SK-N-SH treated with all-trans-retinoic acid at 6 μM for 48 hours (cell line): ENCODE measurements at regions not wholly inside any gene's neighbourhood (a gene's known extent, or its start where the extent isn't known, plus 50 kb on each side); places are given as distances from the start of the nearest gene placed in this dataset.

Source experiments
- ATAC-seq: fragments of 200-7000 bp; cut with Tn5 transposase; 3 replicates; pipeline ENCODE4 v1.9.1; 2020; ENCODE audit warnings: mild to moderate bottlenecking, moderate library complexity
- ARNTL ChIP-seq: fragments of 450-650 bp; formaldehyde crosslinking; IDR thresholded peaks from 2 replicates; pipeline ENCODE4 v1.5.0; 2020; ENCODE audit warnings: low read depth, mild to moderate bottlenecking, moderate library complexity, borderline replicate concordance
- BACH2 ChIP-seq: fragments of 250-450 bp; sonication (Bioruptor Pico); IDR thresholded peaks from 2 replicates; pipeline ENCODE4 v1.9.0; 2021; ENCODE audit warnings: mild to moderate bottlenecking, borderline replicate concordance
- CREB5 ChIP-seq: fragments of 250-450 bp; sonication (Bioruptor Pico); IDR thresholded peaks from 2 replicates; pipeline ENCODE4 v1.5.1; 2020; ENCODE audit warnings: low read depth, mild to moderate bottlenecking, moderate library complexity
- CSDC2 ChIP-seq: fragments of 250-450 bp; sonication (Bioruptor Pico); IDR thresholded peaks from 2 replicates; pipeline ENCODE4 v1.5.0; 2020; ENCODE audit warnings: mild to moderate bottlenecking, moderate library complexity
- ESRRG ChIP-seq: fragments of 250-450 bp; sonication (Bioruptor Pico); IDR thresholded peaks from 2 replicates; pipeline ENCODE4 v1.6.1; 2021; ENCODE audit warnings: mild to moderate bottlenecking
- GLIS3 ChIP-seq: fragments of 250-450 bp; sonication (Bioruptor Pico); IDR thresholded peaks from 2 replicates; pipeline ENCODE4 v1.5.0; 2020; ENCODE audit warnings: mild to moderate bottlenecking, moderate library complexity
- ISL1 ChIP-seq: fragments of 250-450 bp; sonication (Bioruptor Pico); IDR thresholded peaks from 2 replicates; pipeline ENCODE4 v2.1.2; 2022; ENCODE audit warnings: mild to moderate bottlenecking, moderate library complexity
- OSR1 ChIP-seq: fragments of 250-450 bp; sonication (Bioruptor Pico); IDR thresholded peaks from 2 replicates; pipeline ENCODE4 v1.8.0; 2022; ENCODE audit warnings: moderate library complexity, mild to moderate bottlenecking, inconsistent platforms
- PPARA ChIP-seq: fragments of 250-450 bp; sonication (Bioruptor Pico); IDR thresholded peaks from 2 replicates; pipeline ENCODE4 v1.5.0; 2020; ENCODE audit warnings: mild to moderate bottlenecking, borderline replicate concordance
- RARB ChIP-seq: fragments of 250-450 bp; sonication (Bioruptor Pico); IDR thresholded peaks from 2 replicates; pipeline ENCODE4 v1.8.0; 2021; ENCODE audit warnings: mild to moderate bottlenecking, moderate library complexity
- SNAI2 ChIP-seq: fragments of 250-450 bp; sonication (Bioruptor Pico); IDR thresholded peaks from 2 replicates; pipeline ENCODE4 v1.5.0; 2020; ENCODE audit warnings: mild to moderate bottlenecking, moderate library complexity
- TCF4 ChIP-seq: fragments of 250-450 bp; sonication (Bioruptor Pico); IDR thresholded peaks from 2 replicates; pipeline ENCODE4 v1.8.0; 2021; ENCODE audit warnings: mild to moderate bottlenecking, moderate library complexity, borderline replicate concordance
- TOX ChIP-seq: fragments of 250-450 bp; sonication (Bioruptor Pico); IDR thresholded peaks from 2 replicates; pipeline ENCODE4 v1.8.0; 2021; ENCODE audit warnings: mild to moderate bottlenecking, moderate library complexity, borderline replicate concordance
- TSHZ2 ChIP-seq: fragments of 250-450 bp; sonication (Bioruptor Pico); IDR thresholded peaks from 2 replicates; pipeline ENCODE4 v1.5.0; 2020; ENCODE audit warnings: mild to moderate bottlenecking, moderate library complexity
- ZC3H10 ChIP-seq: fragments of 250-450 bp; sonication (Bioruptor Pico); IDR thresholded peaks from 2 replicates; pipeline ENCODE4 v1.5.1; 2021; ENCODE audit warnings: mild to moderate bottlenecking, moderate library complexity
- ZFP3 ChIP-seq: fragments of 250-450 bp; sonication (Bioruptor Pico); IDR thresholded peaks from 2 replicates; pipeline ENCODE4 v1.5.0; 2020; ENCODE audit warnings: mild to moderate bottlenecking, moderate library complexity
- ZFP30 ChIP-seq: fragments of 450-650 bp; formaldehyde crosslinking; IDR thresholded peaks from 2 replicates; pipeline ENCODE4 v1.5.0; 2022; ENCODE audit warnings: mild to moderate bottlenecking, moderate library complexity
- ZNF565 ChIP-seq: fragments of 450-650 bp; formaldehyde crosslinking; conservative IDR thresholded peaks from 2 replicates; pipeline ENCODE4 v1.5.0; 2020; ENCODE audit warnings: low read depth, mild to moderate bottlenecking, moderate library complexity
- ZNF70 ChIP-seq: fragments of 450-650 bp; formaldehyde crosslinking; IDR thresholded peaks from 2 replicates; pipeline ENCODE4 v1.5.0; 2020; ENCODE audit warnings: mild to moderate bottlenecking, moderate library complexity
- TF ChIP-seq, protein P1 (sequence below): fragments of 250-450 bp; sonication (Bioruptor Pico); IDR thresholded peaks from 2 replicates; pipeline ENCODE4 v1.8.0; 2020; ENCODE audit warnings: mild to moderate bottlenecking, moderate library complexity, borderline replicate concordance
- TF ChIP-seq, protein P2 (sequence below): fragments of 250-450 bp; sonication (Bioruptor Pico); IDR thresholded peaks from 2 replicates; pipeline ENCODE4 v1.8.0; 2021; ENCODE audit warnings: low read depth, mild to moderate bottlenecking, moderate library complexity, borderline replicate concordance

- TF ChIP-seq BACH2 (CRISPR knock-in tag) (no peak), ISL1 (CRISPR knock-in tag) (no peak), GLIS3 (CRISPR knock-in tag) (no peak), CREB5 (CRISPR knock-in tag) (no peak), SNAI2 (CRISPR knock-in tag) (no peak), CSDC2 (CRISPR knock-in tag) (no peak), ZNF70 (CRISPR knock-in tag) (no peak), ESRRG (CRISPR knock-in tag) (no peak), OSR1 (CRISPR knock-in tag) (no peak), ARNTL (CRISPR knock-in tag) (no peak), TCF4 (CRISPR knock-in tag) (no peak), ZC3H10 (CRISPR knock-in tag) (no peak), TOX (CRISPR knock-in tag) (no peak), PPARA (CRISPR knock-in tag) (no peak), ZNF565 (no peak), ZFP3 (CRISPR knock-in tag) (no peak), RARB (CRISPR knock-in tag) (no peak)
- TF ChIP-seq, protein P1, sequence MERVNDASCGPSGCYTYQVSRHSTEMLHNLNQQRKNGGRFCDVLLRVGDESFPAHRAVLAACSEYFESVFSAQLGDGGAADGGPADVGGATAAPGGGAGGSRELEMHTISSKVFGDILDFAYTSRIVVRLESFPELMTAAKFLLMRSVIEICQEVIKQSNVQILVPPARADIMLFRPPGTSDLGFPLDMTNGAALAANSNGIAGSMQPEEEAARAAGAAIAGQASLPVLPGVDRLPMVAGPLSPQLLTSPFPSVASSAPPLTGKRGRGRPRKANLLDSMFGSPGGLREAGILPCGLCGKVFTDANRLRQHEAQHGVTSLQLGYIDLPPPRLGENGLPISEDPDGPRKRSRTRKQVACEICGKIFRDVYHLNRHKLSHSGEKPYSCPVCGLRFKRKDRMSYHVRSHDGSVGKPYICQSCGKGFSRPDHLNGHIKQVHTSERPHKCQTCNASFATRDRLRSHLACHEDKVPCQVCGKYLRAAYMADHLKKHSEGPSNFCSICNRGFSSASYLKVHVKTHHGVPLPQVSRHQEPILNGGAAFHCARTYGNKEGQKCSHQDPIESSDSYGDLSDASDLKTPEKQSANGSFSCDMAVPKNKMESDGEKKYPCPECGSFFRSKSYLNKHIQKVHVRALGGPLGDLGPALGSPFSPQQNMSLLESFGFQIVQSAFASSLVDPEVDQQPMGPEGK = no peak
- ATAC-seq = no peak
Measured at GRCh38 chr3:146827836-146828235, 222.7 kb upstream of the PLSCR5 start.

GRCh38 chr3:146823622-146824021 lies 218.5 kb upstream of the PLSCR5 start:
- ATAC-seq = no peak
- no peak for TF ChIP-seq GLIS3 (CRISPR knock-in tag)

DNA sequence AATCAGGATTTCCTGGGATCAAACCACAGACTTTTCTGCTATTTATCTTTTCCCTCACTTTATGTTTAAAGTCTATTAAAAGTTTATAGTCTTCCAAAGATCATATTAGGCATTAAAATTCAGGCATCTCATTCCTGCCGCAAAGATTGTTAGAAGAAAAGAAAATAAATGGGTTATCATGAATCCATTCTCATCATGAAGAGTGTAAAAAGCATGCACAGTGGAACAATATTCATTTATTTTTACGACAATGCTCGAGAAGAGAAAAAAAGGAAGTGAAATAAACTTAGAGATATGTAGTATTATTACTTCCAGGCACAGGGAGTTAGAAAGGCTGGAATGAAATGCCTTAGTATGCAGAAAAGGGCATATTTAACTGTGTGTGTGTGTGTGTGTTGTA lies 213.7 kb upstream of the PLSCR5 start:
- TF ChIP-seq TOX (CRISPR knock-in tag) = no peak
- no peak for TF ChIP-seq PPARA (CRISPR knock-in tag)
- TF ChIP-seq ZNF565 = no peak
- no peak for TF ChIP-seq CREB5 (CRISPR knock-in tag)
- TF ChIP-seq OSR1 (CRISPR knock-in tag) = no peak
- TF ChIP-seq, protein P2, sequence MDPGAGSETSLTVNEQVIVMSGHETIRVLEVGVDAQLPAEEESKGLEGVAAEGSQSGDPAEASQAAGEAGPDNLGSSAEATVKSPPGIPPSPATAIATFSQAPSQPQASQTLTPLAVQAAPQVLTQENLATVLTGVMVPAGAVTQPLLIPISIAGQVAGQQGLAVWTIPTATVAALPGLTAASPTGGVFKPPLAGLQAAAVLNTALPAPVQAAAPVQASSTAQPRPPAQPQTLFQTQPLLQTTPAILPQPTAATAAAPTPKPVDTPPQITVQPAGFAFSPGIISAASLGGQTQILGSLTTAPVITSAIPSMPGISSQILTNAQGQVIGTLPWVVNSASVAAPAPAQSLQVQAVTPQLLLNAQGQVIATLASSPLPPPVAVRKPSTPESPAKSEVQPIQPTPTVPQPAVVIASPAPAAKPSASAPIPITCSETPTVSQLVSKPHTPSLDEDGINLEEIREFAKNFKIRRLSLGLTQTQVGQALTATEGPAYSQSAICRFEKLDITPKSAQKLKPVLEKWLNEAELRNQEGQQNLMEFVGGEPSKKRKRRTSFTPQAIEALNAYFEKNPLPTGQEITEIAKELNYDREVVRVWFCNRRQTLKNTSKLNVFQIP = no peak
- no peak for TF ChIP-seq RARB (CRISPR knock-in tag)
- TF ChIP-seq, protein P1 = no peak
- no peak for TF ChIP-seq ARNTL (CRISPR knock-in tag)
- TF ChIP-seq SNAI2 (CRISPR knock-in tag) = no peak
- no peak for TF ChIP-seq CSDC2 (CRISPR knock-in tag)
- TF ChIP-seq ISL1 (CRISPR knock-in tag) = no peak
- TF ChIP-seq ZFP30 (CRISPR knock-in tag) = no peak
- no peak for TF ChIP-seq TCF4 (CRISPR knock-in tag)
- TF ChIP-seq ZC3H10 (CRISPR knock-in tag) = no peak
- ATAC-seq = no peak

- ATAC-seq = no peak
- TF ChIP-seq ISL1 (CRISPR knock-in tag) = no peak
- TF ChIP-seq TCF4 (CRISPR knock-in tag) = no peak
- TF ChIP-seq CREB5 (CRISPR knock-in tag) = no peak
- no peak for TF ChIP-seq ZNF70 (CRISPR knock-in tag)
- TF ChIP-seq ZFP3 (CRISPR knock-in tag) = no peak
- TF ChIP-seq TSHZ2 (CRISPR knock-in tag) = no peak
- TF ChIP-seq, protein P2 = no peak
- no peak for TF ChIP-seq PPARA (CRISPR knock-in tag)
- no peak for TF ChIP-seq BACH2 (CRISPR knock-in tag)
Measured at GRCh38 chr3:146818301-146818700, 213.2 kb upstream of the PLSCR5 start.
